ENCODE measurements at regions not wholly inside any gene's neighbourhood (a gene's known extent, or its start where the extent isn't known, plus 50 kb on each side); places are given as distances from the start of the nearest gene placed in this dataset.

- Histone ChIP-seq H3K4me3 (replicated peaks; ENCODE audit: insufficient read depth, low read length) (no peak overlapping the region), H3K27ac (replicated peaks) (no peak overlapping the region), H3K27me3 (ENCODE audit: insufficient read depth, poor library complexity, severe bottlenecking) (no peaks in the 10 kb centered on the region)
- TF ChIP-seq POLR2AphosphoS5 (IDR thresholded peaks at IDR 0.05; ENCODE audit: low read depth), result no peak
- TF ChIP-seq CTCF (IDR thresholded peaks at IDR 0.05; ENCODE audit: insufficient read depth, low read length), result no peak
- no peak for TF ChIP-seq SPI1 (IDR thresholded peaks at IDR 0.05; ENCODE audit: borderline replicate concordance, low read depth)
- no peak for TF ChIP-seq REST (IDR thresholded peaks at IDR 0.05; ENCODE audit: insufficient replicate concordance, low read depth)
- no peak for TF ChIP-seq GABPA (IDR thresholded peaks at IDR 0.05; ENCODE audit: low read depth)
- no peak for DNase-seq (ENCODE audit: low read depth in 1 of 2, low spot score in 1 of 2)
These were observed 1651.3 kb downstream of the SLITRK5 start for GRCh38 chr13:89322466-89322865.

GRCh38 chr13:89324582-89324981 lies 1653.4 kb downstream of the SLITRK5 start:
- no peak for DNase-seq (ENCODE audit: low read depth in 1 of 2, low spot score in 1 of 2)
- no peaks in the 10 kb centered on the region for H3K27me3 ChIP-seq (ENCODE audit: insufficient read depth, poor library complexity, severe bottlenecking)
- no peak overlapping the region for H3K27ac ChIP-seq (replicated peaks)
- no peak for TF ChIP-seq CTCF (IDR thresholded peaks at IDR 0.05; ENCODE audit: insufficient read depth, low read length)
- TF ChIP-seq GABPA (IDR thresholded peaks at IDR 0.05; ENCODE audit: low read depth), result no peak
- TF ChIP-seq REST (IDR thresholded peaks at IDR 0.05; ENCODE audit: insufficient replicate concordance, low read depth), result no peak
- TF ChIP-seq POLR2AphosphoS5 (IDR thresholded peaks at IDR 0.05; ENCODE audit: low read depth), result no peak
- no peak for TF ChIP-seq SPI1 (IDR thresholded peaks at IDR 0.05; ENCODE audit: borderline replicate concordance, low read depth)
- no peak overlapping the region for H3K4me3 ChIP-seq (replicated peaks; ENCODE audit: insufficient read depth, low read length)

GRCh38 chr13:89343165-89343564 lies 1672.0 kb downstream of the SLITRK5 start:
- Histone ChIP-seq H3K4me3 (replicated peaks; ENCODE audit: insufficient read depth, low read length) (no peak overlapping the region), H3K27me3 (ENCODE audit: insufficient read depth, poor library complexity, severe bottlenecking) (no peaks in the 10 kb centered on the region), H3K27ac (replicated peaks) (no peak overlapping the region)
- no peak for DNase-seq (ENCODE audit: low read depth in 1 of 2, low spot score in 1 of 2)
- no peak for TF ChIP-seq REST (IDR thresholded peaks at IDR 0.05; ENCODE audit: insufficient replicate concordance, low read depth)
- no peak for TF ChIP-seq CTCF (IDR thresholded peaks at IDR 0.05; ENCODE audit: insufficient read depth, low read length)
- TF ChIP-seq GABPA (IDR thresholded peaks at IDR 0.05; ENCODE audit: low read depth), result no peak
- no peak for TF ChIP-seq POLR2AphosphoS5 (IDR thresholded peaks at IDR 0.05; ENCODE audit: low read depth)
- TF ChIP-seq SPI1 (IDR thresholded peaks at IDR 0.05; ENCODE audit: borderline replicate concordance, low read depth), result no peak
